Thoracic aorta (tissue), 2 donors: ENCODE measurements at regions not wholly inside any gene's neighbourhood (a gene's known extent, or its start where the extent isn't known, plus 50 kb on each side); places are given as distances from the start of the nearest gene placed in this dataset.

Experiments used
- ATAC-seq: fragments of 150-250 bp; one replicate; pipeline ENCODE4 v1.8.0; 2017; ENCODE audit warnings: low read depth; ENCODE audit not compliant: insufficient number of reproducible peaks, low FRiP score
- DNase-seq: peaks from one replicate; pipeline ENCODE4 v3.0.0-alpha.2; 2020; ENCODE audit warnings: low spot score
- H3K27ac ChIP-seq, 2 donors: fragments of 200-600 bp; sonication (generic); 1 replicate in 1 of 2; 2 replicates in 1 of 2; pipeline ENCODE4 v1.5.1; 2016; ENCODE audit warnings: mild to moderate bottlenecking in 2 of 2, moderate library complexity in 2 of 2
- H3K27me3 ChIP-seq: fragments of 200-600 bp; sonication (generic); replicated peaks from 2 replicates; pipeline ENCODE4 v1.6.0; 2016; ENCODE audit warnings: mild to moderate bottlenecking; ENCODE audit not compliant: insufficient read depth
- H3K36me3 ChIP-seq: fragments of 200-600 bp; sonication (generic); one replicate; pipeline ENCODE4 v1.5.1; 2016
- H3K4me1 ChIP-seq, 2 donors: fragments of 200-600 bp; sonication (generic); 1 replicate in 1 of 2; 2 replicates in 1 of 2; pipeline versions ENCODE4 v1.5.1 to v1.6.0; 2016; ENCODE audit warnings: low read depth in 2 of 2, mild to moderate bottlenecking in 1 of 2; ENCODE audit not compliant: control insufficient read depth in 1 of 2
- H3K4me3 ChIP-seq: fragments of 200-600 bp; sonication (generic); 2 replicates; pipeline ENCODE4 v1.5.1; 2016; ENCODE audit warnings: mild to moderate bottlenecking
- H3K9me3 ChIP-seq: fragments of 200-600 bp; sonication (generic); 2 replicates; pipeline ENCODE4 v1.5.1; 2016
- TF ChIP-seq, protein P1 (sequence below): fragments of 200-600 bp; sonication (generic); IDR thresholded peaks from one replicate; pipeline ENCODE4 v1.5.1; 2019; ENCODE audit warnings: antibody characterized with exemption

DNA sequence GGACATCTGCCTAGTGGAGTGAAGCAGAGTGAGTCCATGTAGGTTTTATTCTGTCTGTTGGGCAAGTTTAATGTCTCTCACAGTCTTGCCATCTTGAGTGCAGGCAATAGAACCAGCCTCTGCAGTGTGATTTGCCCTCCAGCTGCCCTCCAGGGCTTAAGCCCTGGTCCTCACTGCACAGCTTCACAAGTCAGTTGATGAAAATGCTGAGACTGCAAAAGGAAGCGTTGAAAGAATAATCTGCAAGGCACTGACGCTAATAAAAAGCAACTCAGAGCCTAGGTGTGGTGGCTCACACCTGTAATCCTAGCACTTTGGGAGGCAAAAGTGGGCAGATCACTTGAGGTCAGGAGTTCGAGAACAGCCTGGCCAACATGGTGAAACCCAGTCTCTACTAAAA is 54.1 kb upstream of the PHOX2B start:
- TF ChIP-seq, protein P1, sequence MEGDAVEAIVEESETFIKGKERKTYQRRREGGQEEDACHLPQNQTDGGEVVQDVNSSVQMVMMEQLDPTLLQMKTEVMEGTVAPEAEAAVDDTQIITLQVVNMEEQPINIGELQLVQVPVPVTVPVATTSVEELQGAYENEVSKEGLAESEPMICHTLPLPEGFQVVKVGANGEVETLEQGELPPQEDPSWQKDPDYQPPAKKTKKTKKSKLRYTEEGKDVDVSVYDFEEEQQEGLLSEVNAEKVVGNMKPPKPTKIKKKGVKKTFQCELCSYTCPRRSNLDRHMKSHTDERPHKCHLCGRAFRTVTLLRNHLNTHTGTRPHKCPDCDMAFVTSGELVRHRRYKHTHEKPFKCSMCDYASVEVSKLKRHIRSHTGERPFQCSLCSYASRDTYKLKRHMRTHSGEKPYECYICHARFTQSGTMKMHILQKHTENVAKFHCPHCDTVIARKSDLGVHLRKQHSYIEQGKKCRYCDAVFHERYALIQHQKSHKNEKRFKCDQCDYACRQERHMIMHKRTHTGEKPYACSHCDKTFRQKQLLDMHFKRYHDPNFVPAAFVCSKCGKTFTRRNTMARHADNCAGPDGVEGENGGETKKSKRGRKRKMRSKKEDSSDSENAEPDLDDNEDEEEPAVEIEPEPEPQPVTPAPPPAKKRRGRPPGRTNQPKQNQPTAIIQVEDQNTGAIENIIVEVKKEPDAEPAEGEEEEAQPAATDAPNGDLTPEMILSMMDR: no peak
- no peak for ATAC-seq
- H3K4me3 ChIP-seq: no peak overlapping the region

DNA sequence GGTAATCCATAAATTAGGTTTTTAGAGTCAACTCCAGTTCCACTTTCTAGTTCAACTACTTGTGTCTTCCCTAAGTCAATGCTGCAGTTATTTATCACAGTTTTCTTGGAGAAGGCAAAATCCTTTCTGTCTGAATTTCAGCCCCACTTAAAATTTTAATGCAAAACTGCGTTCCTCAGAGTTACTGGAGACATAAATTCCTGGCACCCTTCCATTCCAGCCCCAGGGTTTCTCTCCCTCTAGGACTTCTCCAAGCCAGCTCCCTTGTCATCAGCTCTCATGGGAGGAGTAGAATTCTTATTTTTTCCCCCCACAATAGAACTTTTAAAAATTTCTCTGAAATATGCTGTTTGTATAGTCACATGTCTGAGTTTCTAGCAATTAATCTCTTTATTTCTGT is 50.6 kb upstream of the PHOX2B start:
- no peak for ATAC-seq
- H3K9me3 ChIP-seq: no peaks in the 10 kb centered on the region
- no peaks in the 10 kb centered on the region for H3K4me1 ChIP-seq
- H3K27me3 ChIP-seq: no peaks in the 10 kb centered on the region
- no peak overlapping the region for H3K4me3 ChIP-seq
- TF ChIP-seq, protein P1: no peak
- H3K27ac ChIP-seq: no peak overlapping the region
- no peaks in the 10 kb centered on the region for H3K36me3 ChIP-seq
- no peak for DNase-seq

More for the DNA sequence above, 54.1 kb upstream of the PHOX2B start:
- no peaks in the 10 kb centered on the region for H3K27me3 ChIP-seq
- no peak overlapping the region for H3K27ac ChIP-seq
- H3K9me3 ChIP-seq: no peaks in the 10 kb centered on the region
- no peaks in the 10 kb centered on the region for H3K36me3 ChIP-seq
- no peak for DNase-seq
- no peaks in the 10 kb centered on the region for H3K4me1 ChIP-seq
